GM18502 (cell line): ENCODE measurements at regions not wholly inside any gene's neighbourhood (a gene's known extent, or its start where the extent isn't known, plus 50 kb on each side); places are given as distances from the start of the nearest gene placed in this dataset.
"Not testable (repeated sequence)": the region's sequence is repeated elsewhere in the genome, so short reads cannot be mapped to it uniquely, and the experiment has no call there.

Experiments
- ATAC-seq: cut with Tn5 transposase; IDR thresholded peaks from one replicate; pipeline ENCODE4 v1.9.1; 2021; ENCODE audit warnings: mild to moderate bottlenecking; ENCODE audit not compliant: unreplicated experiment, poor library complexity

DNA sequence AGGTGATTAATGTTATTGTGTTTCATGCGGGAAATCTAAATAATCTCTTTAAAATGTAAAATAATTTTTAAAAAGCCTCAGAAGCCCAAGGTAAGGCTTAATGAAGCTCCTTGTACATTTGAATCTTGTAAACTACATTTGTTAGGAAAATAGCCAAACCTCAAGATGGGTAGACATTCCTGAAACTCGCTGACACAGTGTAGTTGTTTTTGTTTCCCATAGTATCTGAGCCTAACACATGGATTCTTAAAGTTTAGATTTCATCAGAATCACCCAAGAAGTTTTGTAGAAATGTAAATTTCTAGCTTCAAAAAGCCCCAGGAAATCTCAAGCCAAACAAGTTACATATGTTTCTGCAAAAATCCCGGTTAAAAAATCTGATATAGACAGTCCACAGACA lies 1221.1 kb upstream of the ACVR2A start:
- ATAC-seq, result no peak

DNA sequence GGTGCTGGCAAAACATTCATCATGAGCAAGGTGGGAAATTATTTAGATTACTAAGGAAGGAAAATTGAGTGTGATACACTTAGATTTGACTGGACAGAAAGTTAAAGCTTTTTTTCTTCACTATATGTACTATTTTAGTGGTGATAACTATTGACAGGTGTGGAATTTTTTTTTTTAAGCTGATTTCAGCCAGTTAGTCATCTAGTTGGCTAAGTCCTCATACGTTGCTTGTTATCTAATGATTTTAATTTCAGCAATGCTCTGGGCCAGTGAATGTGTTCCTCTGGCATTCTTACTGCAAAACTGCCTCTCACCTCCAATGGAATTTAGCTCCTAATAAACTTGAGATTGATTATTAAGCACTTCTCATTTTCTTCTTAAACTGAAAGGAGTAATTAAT lies 1223.2 kb upstream of the ACVR2A start:
- no peak for ATAC-seq

GRCh38 chr2:146615778-146616177 lies 1229.1 kb upstream of the ACVR2A start:
- no peak for ATAC-seq

DNA sequence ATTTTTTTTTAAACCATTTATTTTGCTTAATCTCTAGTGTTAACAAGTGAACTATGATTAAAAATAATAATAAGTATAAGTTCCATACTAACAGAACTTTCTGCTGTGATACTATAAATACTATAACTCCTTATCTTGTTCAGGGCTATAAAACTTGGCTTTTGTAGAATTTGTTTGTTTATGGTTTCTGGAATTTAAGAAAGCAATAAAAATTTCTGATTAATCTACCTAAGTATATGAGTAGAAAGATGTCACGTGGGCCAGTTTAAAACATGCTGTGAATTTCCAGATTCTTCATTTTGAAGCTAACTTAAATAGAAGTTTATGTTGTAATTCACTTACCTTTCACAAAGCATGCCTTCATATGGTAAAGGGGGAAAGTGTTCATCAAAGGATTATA lies 1236.3 kb upstream of the ACVR2A start:
- no peak for ATAC-seq

DNA sequence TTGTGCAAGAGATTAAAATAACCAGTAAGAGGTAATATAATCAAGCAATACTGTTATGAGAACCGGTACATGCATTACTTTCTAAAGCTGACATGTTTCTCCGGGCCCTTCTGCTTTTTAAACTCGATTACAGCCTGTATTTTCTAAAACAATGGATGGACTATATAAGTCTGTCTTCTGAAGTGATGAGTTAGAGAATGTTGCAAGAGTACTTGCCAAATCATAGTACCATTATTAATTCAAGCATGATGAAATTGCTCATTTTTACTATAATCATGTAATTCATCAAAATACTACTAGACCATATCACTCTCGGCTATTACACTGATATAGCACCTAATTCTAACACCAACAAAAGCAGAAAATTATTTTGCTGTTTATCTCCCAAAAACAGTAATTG lies 1240.3 kb upstream of the ACVR2A start:
- no peak for ATAC-seq

DNA sequence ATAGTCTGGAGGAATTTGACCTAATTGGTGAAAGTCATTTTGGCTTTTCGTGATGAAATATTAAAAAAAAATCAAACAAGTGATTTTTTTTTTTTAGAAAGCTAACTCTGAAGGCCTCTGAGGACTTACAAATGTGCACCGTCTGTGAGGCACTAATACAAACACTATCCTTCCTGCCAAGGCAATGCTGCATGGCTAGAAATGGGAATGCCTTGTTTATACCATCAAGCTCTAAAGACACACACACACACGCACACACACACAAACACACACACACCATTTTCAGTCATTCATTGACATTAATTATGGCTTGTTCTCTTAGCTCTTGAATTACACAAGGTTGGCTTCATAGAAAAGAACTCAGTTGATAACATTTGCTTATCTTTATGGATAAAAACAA lies 1242.0 kb upstream of the ACVR2A start:
- ATAC-seq, result no peak

- ATAC-seq, result no peak
Observed at GRCh38 chr2:146602383-146602782, 1242.4 kb upstream of the ACVR2A start.

GRCh38 chr2:146598791-146599190 lies 1246.0 kb upstream of the ACVR2A start:
- ATAC-seq, result no peak

- ATAC-seq, result no peak
Observed at GRCh38 chr2:146597291-146597690, 1247.5 kb upstream of the ACVR2A start.

DNA sequence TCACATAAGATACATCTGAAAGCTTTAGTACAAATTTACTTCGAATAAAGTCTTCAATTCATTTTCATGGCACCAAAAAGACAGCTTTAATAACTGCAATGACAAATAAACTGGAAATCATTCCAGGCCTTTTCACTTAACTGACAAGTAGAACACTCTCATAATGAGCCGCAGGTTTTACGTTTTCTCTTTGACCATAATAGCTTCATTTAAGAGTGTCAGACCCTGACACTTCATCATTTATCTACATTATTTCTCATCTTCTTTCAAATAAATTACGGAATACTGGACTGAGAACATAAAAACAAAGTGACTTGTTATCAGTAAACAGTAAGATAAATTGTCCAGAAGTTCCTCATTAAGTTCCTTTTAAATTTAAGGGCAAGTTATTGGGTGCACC lies 1252.9 kb upstream of the ACVR2A start:
- ATAC-seq, result no peak

- ATAC-seq, result no peak
Observed at GRCh38 chr2:146587291-146587713, 1257.5 kb upstream of the ACVR2A start.

GRCh38 chr2:146584316-146584715 lies 1260.5 kb upstream of the ACVR2A start:
- ATAC-seq, result no peak

DNA sequence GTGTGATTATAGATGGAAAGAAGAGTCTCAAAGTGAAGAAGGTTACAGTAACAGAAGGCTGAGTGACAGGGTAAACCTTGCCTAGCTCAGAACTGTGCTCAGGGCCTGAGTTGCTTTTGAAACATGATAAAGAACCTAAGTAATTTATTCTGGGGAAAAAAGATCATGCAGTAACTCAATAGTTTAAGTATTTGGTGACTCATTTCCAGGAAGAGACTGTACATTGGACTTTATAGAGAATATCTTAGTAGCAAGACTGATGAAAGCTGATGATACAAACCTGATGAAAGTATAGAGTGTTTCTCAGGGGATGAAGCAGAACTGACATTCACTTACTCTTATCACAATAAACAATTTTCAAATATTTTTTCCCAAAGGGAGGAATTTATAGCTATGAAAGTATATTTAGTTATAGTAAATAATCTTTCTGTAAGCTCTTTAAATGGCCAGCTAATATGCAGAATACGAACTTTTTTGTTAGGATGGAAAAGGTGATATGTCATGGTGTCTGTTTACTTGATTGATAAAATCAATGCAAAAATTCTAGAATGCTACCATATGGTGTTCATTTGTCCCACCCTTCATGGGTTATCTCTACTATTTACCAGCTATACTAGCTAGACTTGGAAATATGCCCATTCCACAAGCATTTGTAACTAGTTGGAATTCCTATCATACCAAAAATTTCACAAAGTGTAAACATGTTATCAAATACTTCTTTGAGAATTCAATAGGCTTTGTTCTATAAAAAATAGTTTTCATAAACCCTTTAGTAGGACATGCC lies 1265.5 kb upstream of the ACVR2A start:
- no peak for ATAC-seq

GRCh38 chr2:146576339-146577111 lies 1268.3 kb upstream of the ACVR2A start:
- ATAC-seq, result no peak

DNA sequence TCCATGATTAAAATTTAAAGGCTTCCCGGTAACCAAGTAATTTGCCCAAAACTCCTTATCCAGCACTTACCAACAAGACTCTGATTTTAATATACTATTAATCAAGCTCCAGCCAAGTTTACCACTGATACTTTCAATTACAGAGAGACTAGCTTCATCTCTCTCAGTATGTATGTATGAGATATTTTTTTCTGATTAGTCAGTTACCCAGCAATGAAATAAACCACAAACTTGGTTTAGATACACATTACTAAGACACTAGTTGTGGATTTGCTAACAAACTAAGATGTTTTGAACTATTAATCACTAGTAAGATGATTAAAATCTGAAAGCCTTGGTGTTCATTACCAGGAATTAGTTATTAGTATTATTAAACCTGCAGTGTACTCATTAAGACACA lies 1272.2 kb upstream of the ACVR2A start:
- ATAC-seq, result no peak

DNA sequence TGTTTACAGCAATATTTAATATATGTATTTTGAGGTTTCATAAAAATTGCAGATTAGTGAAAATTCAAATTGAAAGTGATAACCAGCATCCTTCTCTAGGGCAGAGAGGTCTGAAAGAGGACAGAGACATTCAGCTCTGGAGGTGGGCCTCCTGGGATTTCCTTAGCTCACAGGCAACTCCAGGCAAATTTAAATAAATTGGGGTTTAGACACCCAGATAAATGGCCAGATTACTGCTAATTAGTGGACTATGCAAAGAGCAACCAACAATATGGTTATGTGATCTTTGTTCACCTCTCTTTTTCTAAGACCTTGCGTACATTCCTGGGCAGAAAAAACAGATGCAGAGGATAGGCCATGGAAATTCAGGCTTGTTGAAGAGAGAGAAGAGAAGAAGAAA lies 1282.8 kb upstream of the ACVR2A start:
- ATAC-seq, result no peak

DNA sequence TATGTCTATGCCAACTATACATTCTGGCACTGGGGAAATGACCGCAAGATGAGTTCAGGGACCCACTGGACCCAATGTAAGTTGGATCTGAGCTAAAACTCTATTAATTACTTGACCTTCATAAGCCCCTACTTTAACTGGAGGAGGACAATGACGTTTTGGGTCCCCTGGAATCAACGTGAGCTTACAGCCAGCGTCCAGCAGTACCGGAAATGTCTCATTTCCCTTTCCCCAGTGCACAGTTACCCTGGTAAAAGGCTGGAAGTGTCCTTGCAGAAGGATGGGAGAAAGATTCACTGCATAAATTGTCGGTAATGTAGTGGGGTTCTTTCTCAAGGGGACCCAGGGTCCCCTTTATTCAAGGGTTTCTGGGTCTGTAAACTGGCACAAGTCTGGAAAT lies 1297.6 kb upstream of the ACVR2A start:
- ATAC-seq, result no peak

DNA sequence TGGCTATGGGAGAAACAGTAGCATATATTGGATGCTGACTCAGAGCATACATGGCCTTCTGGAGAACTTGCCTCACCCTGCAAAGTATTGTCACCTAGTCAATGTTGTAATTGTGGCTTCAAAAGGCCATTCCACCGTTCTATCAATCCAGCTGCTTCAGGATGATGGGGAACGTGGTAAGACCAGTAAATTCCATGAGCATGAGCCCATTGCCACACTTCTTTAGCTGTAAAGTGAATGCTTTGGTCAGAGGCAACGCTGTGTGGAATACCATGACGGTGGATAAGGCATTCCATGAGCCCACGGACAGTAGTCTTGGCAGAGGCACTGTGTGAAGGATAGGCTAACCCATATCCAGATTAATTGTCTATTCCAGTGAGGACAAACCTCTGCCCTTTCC lies 1300.1 kb upstream of the ACVR2A start:
- no peak for ATAC-seq

GRCh38 chr2:146541896-146542295 lies 1302.9 kb upstream of the ACVR2A start:
- ATAC-seq, result no peak

DNA sequence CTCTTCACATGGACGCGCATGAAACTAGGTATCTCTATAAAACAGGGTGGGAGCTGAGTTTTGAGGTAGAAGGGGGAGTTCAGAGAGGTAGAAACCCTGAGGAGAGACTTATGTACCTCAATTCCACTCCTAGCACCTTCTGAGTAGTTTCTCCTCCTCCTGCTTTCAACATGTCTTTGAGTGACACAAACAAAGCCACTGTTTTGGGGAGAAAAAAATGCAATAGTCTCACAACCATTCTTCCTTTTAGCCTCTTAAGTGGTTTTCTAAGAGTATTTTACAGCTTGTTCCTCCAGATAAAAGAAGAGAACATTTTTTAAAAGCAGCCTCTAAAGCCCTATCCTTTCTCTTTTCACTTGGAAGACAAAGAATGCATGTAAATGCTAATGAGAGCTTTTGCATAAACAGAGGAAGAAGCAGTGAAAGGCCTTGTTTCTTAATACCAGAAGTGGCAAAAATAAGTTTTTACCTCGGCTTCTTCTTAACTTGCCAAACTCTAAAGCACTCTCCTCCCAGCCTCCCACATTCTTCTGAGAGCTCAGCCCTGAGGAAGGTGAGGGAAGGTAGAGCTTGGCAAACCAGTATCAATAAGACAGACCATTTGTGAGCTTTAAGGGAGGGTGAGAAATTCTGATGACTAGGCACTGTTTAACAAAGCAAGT lies 1304.4 kb upstream of the ACVR2A start:
- no peak for ATAC-seq

- ATAC-seq, result not testable (repeated sequence)
Observed at GRCh38 chr2:146539739-146540138, 1305.1 kb upstream of the ACVR2A start.
